Kidney epithelial cell (primary cell): ENCODE measurements at regions not wholly inside any gene's neighbourhood (a gene's known extent, or its start where the extent isn't known, plus 50 kb on each side); places are given as distances from the start of the nearest gene placed in this dataset.

Experiments
- DNase-seq: peaks from one replicate; pipeline ENCODE4 v3.0.0-alpha.2; 2010; ENCODE audit warnings: low read depth
- H3K27me3 ChIP-seq: 2 replicates; pipeline ENCODE4 v1.6.0; 2011; ENCODE audit warnings: low read length; ENCODE audit not compliant: control insufficient read depth, insufficient read depth
- H3K36me3 ChIP-seq: 2 replicates; pipeline ENCODE4 v1.5.1; 2011; ENCODE audit warnings: low read length; ENCODE audit not compliant: control insufficient read depth, insufficient read depth
- H3K4me3 ChIP-seq: 2 replicates; pipeline ENCODE4 v1.5.1; 2011; ENCODE audit warnings: low read depth, mild to moderate bottlenecking, control low read depth, low read length
- TF ChIP-seq, protein P1 (sequence below): IDR thresholded peaks from 2 replicates; pipeline ENCODE4 v1.5.1; 2011; ENCODE audit warnings: mild to moderate bottlenecking, moderate library complexity, low read length, control low read depth, inconsistent platforms; ENCODE audit not compliant: insufficient read depth, poor library complexity, severe bottlenecking

DNA sequence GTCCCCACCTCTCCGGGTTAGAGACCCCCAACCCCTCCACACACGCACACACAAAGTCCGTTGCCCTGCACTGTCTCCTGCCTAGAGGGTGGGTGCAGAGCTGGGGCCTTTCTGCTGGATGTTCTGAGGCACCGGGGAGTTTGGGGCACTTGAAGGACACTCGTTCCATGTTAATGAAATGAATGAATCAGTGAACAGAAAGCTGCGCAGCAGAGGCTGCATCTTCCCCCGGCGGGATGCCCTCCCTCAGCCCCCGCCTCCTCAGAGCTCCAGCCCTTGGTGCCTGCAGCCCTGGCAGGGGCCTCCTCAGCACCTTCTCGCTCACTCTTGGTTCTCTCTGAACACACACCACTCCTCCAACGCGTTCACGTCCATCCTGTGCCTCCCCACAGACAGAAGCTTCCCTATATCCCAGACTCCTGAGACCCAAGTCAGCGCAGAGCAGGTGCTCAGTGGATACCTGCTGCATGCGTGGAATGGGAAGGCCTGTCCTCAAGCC lies 611.9 kb downstream of the TBC1D22A start:
- H3K36me3 ChIP-seq = no peaks in the 10 kb centered on the region
- no peaks in the 10 kb centered on the region for H3K27me3 ChIP-seq
- no peak overlapping the region for H3K4me3 ChIP-seq
- TF ChIP-seq, protein P1, sequence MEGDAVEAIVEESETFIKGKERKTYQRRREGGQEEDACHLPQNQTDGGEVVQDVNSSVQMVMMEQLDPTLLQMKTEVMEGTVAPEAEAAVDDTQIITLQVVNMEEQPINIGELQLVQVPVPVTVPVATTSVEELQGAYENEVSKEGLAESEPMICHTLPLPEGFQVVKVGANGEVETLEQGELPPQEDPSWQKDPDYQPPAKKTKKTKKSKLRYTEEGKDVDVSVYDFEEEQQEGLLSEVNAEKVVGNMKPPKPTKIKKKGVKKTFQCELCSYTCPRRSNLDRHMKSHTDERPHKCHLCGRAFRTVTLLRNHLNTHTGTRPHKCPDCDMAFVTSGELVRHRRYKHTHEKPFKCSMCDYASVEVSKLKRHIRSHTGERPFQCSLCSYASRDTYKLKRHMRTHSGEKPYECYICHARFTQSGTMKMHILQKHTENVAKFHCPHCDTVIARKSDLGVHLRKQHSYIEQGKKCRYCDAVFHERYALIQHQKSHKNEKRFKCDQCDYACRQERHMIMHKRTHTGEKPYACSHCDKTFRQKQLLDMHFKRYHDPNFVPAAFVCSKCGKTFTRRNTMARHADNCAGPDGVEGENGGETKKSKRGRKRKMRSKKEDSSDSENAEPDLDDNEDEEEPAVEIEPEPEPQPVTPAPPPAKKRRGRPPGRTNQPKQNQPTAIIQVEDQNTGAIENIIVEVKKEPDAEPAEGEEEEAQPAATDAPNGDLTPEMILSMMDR = no peak
- DNase-seq = no peak

DNA sequence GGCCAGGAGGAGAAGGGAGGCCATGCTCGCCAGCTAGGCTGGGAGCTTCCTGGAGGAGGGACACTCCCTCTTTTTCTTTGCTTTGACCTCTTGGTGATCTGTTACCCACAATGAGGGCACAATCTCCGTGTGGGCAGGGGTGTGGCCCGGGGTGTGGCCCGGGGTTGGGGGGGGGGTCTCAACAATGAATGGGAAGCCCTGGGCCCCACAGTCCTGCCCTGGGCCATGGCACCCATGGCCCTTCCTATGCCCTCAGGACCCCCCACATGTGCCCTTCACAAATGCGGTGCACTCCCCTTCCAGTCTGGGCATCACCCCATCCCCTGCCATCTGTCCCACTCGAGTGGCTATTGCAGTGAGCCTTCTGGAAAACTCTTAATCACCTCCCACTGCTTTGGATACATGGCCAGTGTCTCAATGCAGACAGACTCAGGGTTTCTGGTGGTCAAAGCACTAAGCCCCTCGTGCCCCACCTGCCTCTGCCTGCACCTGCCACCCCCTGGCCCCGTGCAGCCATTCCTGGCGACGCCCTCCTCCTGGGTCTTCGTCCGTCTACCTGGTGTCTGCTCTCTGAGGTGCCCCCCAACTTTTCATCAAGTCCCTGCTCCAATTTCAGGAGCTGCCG lies 611.3 kb downstream of the TBC1D22A start:
- Histone ChIP-seq H3K4me3 (no peak overlapping the region), H3K36me3 (no peaks in the 10 kb centered on the region), H3K27me3 (no peaks in the 10 kb centered on the region)
- no peak for DNase-seq
- TF ChIP-seq, protein P1 = no peak

DNA sequence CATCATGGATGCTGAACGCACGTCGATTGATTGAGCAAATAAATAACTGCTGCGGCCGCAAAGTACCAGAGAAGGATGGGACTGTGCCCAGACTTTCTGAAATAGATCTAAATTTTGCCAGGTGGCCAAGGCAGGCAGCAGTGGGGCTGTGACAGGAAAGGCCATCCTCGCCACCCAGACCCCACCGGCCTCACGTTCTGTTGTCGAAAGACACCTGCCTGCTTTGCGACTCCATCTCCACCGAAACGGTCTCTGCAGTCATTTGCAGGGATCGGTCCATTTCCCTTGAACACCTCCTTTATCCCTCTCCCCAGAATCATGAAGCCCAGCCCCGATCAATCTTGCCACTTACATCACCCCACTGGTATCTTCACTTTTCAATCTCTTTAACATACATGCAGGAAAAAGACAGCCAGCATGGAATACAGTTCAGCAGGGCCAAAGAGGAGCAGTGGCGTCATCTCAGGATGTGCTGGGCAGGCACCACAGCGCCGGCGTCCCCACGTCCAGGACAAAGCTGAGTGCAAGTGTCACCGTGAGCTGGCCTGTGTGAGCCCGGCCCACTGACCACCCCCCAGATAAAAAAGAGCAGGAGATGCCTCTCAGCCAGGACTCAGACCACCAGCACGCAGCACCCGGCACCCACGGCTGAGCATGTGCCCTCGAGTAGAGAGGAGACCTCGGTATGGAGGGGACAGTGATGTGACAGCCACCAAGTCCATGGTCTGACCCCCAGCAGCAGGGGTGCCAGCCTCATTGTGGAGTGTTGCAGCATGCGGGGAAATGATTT lies 610.3 kb downstream of the TBC1D22A start:
- Histone ChIP-seq H3K36me3 (no peaks in the 10 kb centered on the region), H3K4me3 (no peak overlapping the region), H3K27me3 (no peaks in the 10 kb centered on the region)
- TF ChIP-seq, protein P1 = no peak
- DNase-seq = no peak

- Histone ChIP-seq H3K4me3 (no peak overlapping the region), H3K36me3 (no peaks in the 10 kb centered on the region), H3K27me3 (no peaks in the 10 kb centered on the region)
- TF ChIP-seq, protein P1 = no peak
- no peak for DNase-seq
Measured at GRCh38 chr22:47372111-47372581, 609.7 kb downstream of the TBC1D22A start.

DNA sequence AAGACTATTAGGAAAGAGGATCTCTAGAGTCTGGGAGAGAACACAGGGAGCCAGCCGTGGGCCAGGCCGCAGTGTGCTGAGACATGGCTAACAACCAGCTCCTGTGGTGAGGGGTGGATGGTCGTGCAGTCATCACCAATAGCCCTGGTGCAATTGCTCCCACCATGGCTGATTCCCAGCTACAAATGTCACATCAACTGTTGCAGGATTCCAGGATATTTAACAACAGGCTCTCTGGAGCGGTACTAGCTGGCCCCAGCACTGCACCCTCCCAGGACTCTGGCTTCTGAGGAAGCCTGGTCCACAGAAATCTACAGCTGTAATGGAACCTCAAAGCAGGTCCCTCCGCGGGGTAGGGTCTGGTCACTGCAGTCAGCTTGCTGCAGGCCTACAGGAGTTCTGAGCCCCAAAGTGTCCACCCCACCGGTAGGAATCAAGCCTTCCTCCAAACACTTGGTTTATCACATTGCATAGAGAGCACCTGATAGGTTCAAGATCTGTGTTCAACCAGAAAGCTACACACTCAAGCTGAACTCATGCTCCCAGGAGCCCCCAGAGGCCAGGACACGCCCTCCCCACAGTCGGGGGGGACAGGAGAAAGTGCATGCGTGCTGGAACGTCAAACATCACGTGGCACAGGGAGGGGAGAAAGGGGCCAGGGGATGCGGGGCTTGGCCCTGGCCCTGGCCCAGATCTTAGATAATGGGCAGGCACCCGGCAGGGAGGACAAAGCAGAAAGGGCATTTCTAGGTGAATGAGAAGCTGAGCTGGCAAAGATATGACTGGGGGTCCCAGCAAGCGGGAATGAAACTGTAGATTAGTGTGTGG lies 609.0 kb downstream of the TBC1D22A start:
- no peaks in the 10 kb centered on the region for H3K27me3 ChIP-seq
- no peak overlapping the region for H3K4me3 ChIP-seq
- TF ChIP-seq, protein P1 = no peak
- no peaks in the 10 kb centered on the region for H3K36me3 ChIP-seq
- no peak for DNase-seq
